ENCODE measurements at regions not wholly inside any gene's neighbourhood (a gene's known extent, or its start where the extent isn't known, plus 50 kb on each side); places are given as distances from the start of the nearest gene placed in this dataset.

DNA sequence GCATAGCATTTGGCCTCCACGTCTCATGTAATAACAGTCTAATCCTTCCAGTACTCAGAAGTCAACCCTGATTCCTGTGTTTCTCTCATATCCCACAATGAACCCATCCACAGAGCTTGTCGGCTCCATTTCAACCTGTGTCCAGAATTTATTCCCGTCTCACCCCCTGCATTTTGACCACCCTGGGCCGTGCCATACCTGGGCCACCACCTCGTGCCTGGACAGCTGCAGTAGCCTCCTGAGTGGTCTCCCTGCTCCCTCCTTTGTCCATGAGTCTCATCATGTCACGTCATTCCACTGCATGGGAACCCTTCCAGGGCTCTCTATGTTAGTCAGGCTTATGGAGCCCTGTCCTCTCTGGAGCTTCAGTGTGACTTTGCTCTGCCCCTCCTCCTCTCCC is 670.6 kb downstream of the PTPRU start:
- TF ChIP-seq, protein P1, sequence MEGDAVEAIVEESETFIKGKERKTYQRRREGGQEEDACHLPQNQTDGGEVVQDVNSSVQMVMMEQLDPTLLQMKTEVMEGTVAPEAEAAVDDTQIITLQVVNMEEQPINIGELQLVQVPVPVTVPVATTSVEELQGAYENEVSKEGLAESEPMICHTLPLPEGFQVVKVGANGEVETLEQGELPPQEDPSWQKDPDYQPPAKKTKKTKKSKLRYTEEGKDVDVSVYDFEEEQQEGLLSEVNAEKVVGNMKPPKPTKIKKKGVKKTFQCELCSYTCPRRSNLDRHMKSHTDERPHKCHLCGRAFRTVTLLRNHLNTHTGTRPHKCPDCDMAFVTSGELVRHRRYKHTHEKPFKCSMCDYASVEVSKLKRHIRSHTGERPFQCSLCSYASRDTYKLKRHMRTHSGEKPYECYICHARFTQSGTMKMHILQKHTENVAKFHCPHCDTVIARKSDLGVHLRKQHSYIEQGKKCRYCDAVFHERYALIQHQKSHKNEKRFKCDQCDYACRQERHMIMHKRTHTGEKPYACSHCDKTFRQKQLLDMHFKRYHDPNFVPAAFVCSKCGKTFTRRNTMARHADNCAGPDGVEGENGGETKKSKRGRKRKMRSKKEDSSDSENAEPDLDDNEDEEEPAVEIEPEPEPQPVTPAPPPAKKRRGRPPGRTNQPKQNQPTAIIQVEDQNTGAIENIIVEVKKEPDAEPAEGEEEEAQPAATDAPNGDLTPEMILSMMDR (IDR thresholded peaks at IDR 0.05) = no peak
- TF ChIP-seq POLR2A (IDR thresholded peaks at IDR 0.05) = no peak
- TF ChIP-seq POLR2AphosphoS5 (IDR thresholded peaks at IDR 0.05) = no peak
